Heart left ventricle (tissue), 16 donors: ENCODE measurements at regions not wholly inside any gene's neighbourhood (a gene's known extent, or its start where the extent isn't known, plus 50 kb on each side); places are given as distances from the start of the nearest gene placed in this dataset.

Experiments used
- ATAC-seq, 4 donors: fragments of 200-7000 bp; cut with Tn5 transposase; one replicate each; pipeline ENCODE4 v1.9.1; 2020 to 2022; ENCODE audit warnings: moderate library complexity in 4 of 4, mild to moderate bottlenecking in 3 of 4, moderate number of reproducible peaks in 1 of 4
- DNase-seq, 5 donors: peaks; one replicate each; pipeline ENCODE4 v3.0.0-alpha.2; 2020
- H3K27ac ChIP-seq, 12 donors: fragments of 200-600 bp; sonication (generic) in 4 of 12; one replicate each; pipeline versions ENCODE4 v1.5.0 to v1.8.0; 2016 to 2022; ENCODE audit warnings: mild to moderate bottlenecking in 2 of 12
- H3K27me3 ChIP-seq, 9 donors: fragments of 200-600 bp; sonication (generic) in 2 of 9; one replicate each; pipeline versions ENCODE4 v1.5.1 to v1.8.0; 2016 to 2022; ENCODE audit warnings: mild to moderate bottlenecking in 3 of 9
- H3K36me3 ChIP-seq, 9 donors: fragments of 200-600 bp; sonication (generic) in 2 of 9; one replicate each; pipeline versions ENCODE4 v1.5.0 to v1.8.0; 2018 to 2022; ENCODE audit warnings: mild to moderate bottlenecking in 2 of 9
- H3K4me1 ChIP-seq, 12 donors: fragments of 200-600 bp; sonication (generic) in 4 of 12; one replicate each; pipeline versions ENCODE4 v1.5.0 to v1.8.0; 2016 to 2022; ENCODE audit warnings: mild to moderate bottlenecking in 3 of 12
- H3K4me3 ChIP-seq, 12 donors: fragments of 200-600 bp; sonication (generic) in 4 of 12; one replicate each; pipeline versions ENCODE4 v1.5.0 to v1.8.0; 2017 to 2022; ENCODE audit warnings: mild to moderate bottlenecking in 9 of 12, moderate library complexity in 4 of 12
- H3K9me3 ChIP-seq, 12 donors: fragments of 200-600 bp; sonication (generic) in 4 of 12; one replicate each; pipeline versions ENCODE4 v1.5.0 to v1.8.0; 2016 to 2022; ENCODE audit warnings: mild to moderate bottlenecking in 1 of 12
- CTCF ChIP-seq, 12 donors: fragments of 200-600 bp; sonication (generic) in 4 of 12; IDR thresholded peaks; one replicate each; pipeline versions ENCODE4 v1.5.0 to v1.8.0; 2018 to 2022; ENCODE audit warnings: antibody characterized with exemption in 12 of 12, mild to moderate bottlenecking in 5 of 12
- POLR2A ChIP-seq, 2 donors: fragments of 450-650 bp; IDR thresholded peaks; one replicate each; pipeline ENCODE4 v1.6.1; 2017; ENCODE audit warnings: antibody characterized with exemption in 2 of 2, mild to moderate bottlenecking in 2 of 2, moderate library complexity in 2 of 2
- WGBS, 4 donors: extraction: QIAGEN DNeasy Blood & Tissue Kit in 2 of 4; methylation state at CpG; one replicate each; pipeline versions ENCODE4 v1.1.5 to v1.1.7; 2013 to 2018; 5-methylcytosine and 5-hydroxymethylcytosine counted together
- intact Hi-C, 10 donors: fragments of 100-400 bp; cut with DNase I; formaldehyde crosslinking; loops; one replicate each; pipeline versions ENCODE4 v1.11.1 to v1.14.2; 2022
- donor health status: ischemic (EF 13 %, LVEDD 7.1; RV severe dilation, severe dysfunction).
- donor health status: healthy with polysubstance abuse.
- donor health status: DM: no; HTN: yes; CAD: no.
- donor health status: DM: no; HTN: no; CAD: no.
- donor health status: ischemic (EF 25% LVEDD 6.9; RV normal size, moderate dysfunction).
- donor health status: ischemic (EF 25% LVEDD 5.7; RV mildly dilated, moderate dysfunction).
- donor health status: healthy.
- donor health status: DM: yes; HTN: yes; CAD: no.
- donor health status: ischemic (EF 35%, LVEDD 5.7; RV mildly dilated, moderate dysfunction).
- donor health status: nonischemic (EF 11% LVEDD 7.7; RV severe dilation, severe dysfunction).
- donor health status: DM: yes; HTN: yes; CAD: no.
- donor health status: PGD.
- donor health status: ischemic (EF 29% LVEDD 5.4; RV normal size, mild dysfunction).
- donor health status: nonischemic (EF 23%, LVEDD 6.1; RV moderate dilation, normal function).

GRCh38 chr16:79283578-79283977 is 317.0 kb downstream of the MAF start:
- 90 to 93% (median 91%) methylated on average over 4 of the region's 4 CpGs for WGBS, 4 donors
- H3K27ac ChIP-seq = peak overlapping the region in 1 of 12 donors; percentile 17
- intact Hi-C loops = no loop called here
- peaks cover 0 to 46% (median 9%) of the 10 kb centered on the region in 12 donors for H3K4me1 ChIP-seq
- peaks cover 0 to 3% (median 0%) of the 10 kb centered on the region in 12 donors for H3K9me3 ChIP-seq
- DNase-seq = no peak
- H3K4me3 ChIP-seq = no peak overlapping the region
- no peak for TF ChIP-seq CTCF (IDR thresholded peaks at IDR 0.05)
- no peak for TF ChIP-seq POLR2A (IDR thresholded peaks at IDR 0.05)
- no peak for ATAC-seq
- no peaks in the 10 kb centered on the region for H3K36me3 ChIP-seq
- H3K27me3 ChIP-seq = no peaks in the 10 kb centered on the region

- H3K4me3 ChIP-seq = no peak overlapping the region
- 91 to 98% (median 97%) methylated on average over 2 of the region's 2 CpGs for WGBS, 4 donors
- no peaks in the 10 kb centered on the region for H3K27me3 ChIP-seq
- peak overlapping the region in 1 of 12 donors; percentile 23 for H3K27ac ChIP-seq
- H3K4me1 ChIP-seq = peaks cover 0 to 44% (median 9%) of the 10 kb centered on the region in 12 donors
- DNase-seq (no peak), ATAC-seq (no peak)
- intact Hi-C loops = no loop called here
- no peak for TF ChIP-seq CTCF (IDR thresholded peaks at IDR 0.05)
- no peaks in the 10 kb centered on the region for H3K9me3 ChIP-seq
- no peaks in the 10 kb centered on the region for H3K36me3 ChIP-seq
These were observed 317.7 kb downstream of the MAF start for GRCh38 chr16:79282806-79283205.

- no peaks in the 10 kb centered on the region for H3K27me3 ChIP-seq
- ATAC-seq = no peak
- no peaks in the 10 kb centered on the region for H3K36me3 ChIP-seq
- intact Hi-C loops = no loop called here
- WGBS, 4 donors = 82 to 85% (median 83%) methylated on average over 11 of the region's 11 CpGs
- H3K4me1 ChIP-seq = peaks cover 0 to 14% (median 0%) of the 10 kb centered on the region in 12 donors
- H3K4me3 ChIP-seq = no peak overlapping the region
- H3K9me3 ChIP-seq = no peaks in the 10 kb centered on the region
- H3K27ac ChIP-seq = peak overlapping the region in 1 of 12 donors; percentile 47
- TF ChIP-seq POLR2A (IDR thresholded peaks at IDR 0.05) = no peak
- TF ChIP-seq CTCF (IDR thresholded peaks at IDR 0.05) = no peak
- DNase-seq = no peak
These were observed 322.0 kb downstream of the MAF start for GRCh38 chr16:79278506-79278905.

GRCh38 chr16:79276501-79276900 is 324.0 kb downstream of the MAF start:
- peaks cover 0 to 6% (median 0%) of the 10 kb centered on the region in 12 donors for H3K4me1 ChIP-seq
- WGBS, 4 donors = 92 to 94% (median 93%) methylated on average over 6 of the region's 6 CpGs
- no peaks in the 10 kb centered on the region for H3K36me3 ChIP-seq
- no peak overlapping the region for H3K4me3 ChIP-seq
- no peaks in the 10 kb centered on the region for H3K9me3 ChIP-seq
- no peak for DNase-seq
- no peak overlapping the region for H3K27ac ChIP-seq
- TF ChIP-seq POLR2A (IDR thresholded peaks at IDR 0.05) (no peak), CTCF (IDR thresholded peaks at IDR 0.05) (no peak)
- intact Hi-C loops = no loop called here
- no peak for ATAC-seq
- no peaks in the 10 kb centered on the region for H3K27me3 ChIP-seq
